Spleen (tissue), 7 donors: ENCODE measurements at regions not wholly inside any gene's neighbourhood (a gene's known extent, or its start where the extent isn't known, plus 50 kb on each side); places are given as distances from the start of the nearest gene placed in this dataset.

Experiments used
- POLR2AphosphoS5 ChIP-seq, 3 donors: sonication (generic); formaldehyde crosslinking; IDR thresholded peaks; one replicate each; pipeline ENCODE4 v1.5.1; 2017; ENCODE audit warnings: antibody characterized with exemption in 3 of 3
- TF ChIP-seq, protein P1 (sequence below), 11 experiments: fragments of 200-600 bp in 7 of 11; fragments of 450-650 bp in 4 of 11; sonication (generic) in 4 of 11; IDR thresholded peaks in 8 of 11; conservative IDR thresholded peaks in 3 of 11; 1 replicate in 7 of 11; 2 replicates in 4 of 11; pipeline versions ENCODE4 v1.4.0 to v1.8.0; 2016 to 2021; ENCODE audit warnings: antibody characterized with exemption in 11 of 11, inconsistent platforms in 4 of 11, mild to moderate bottlenecking in 1 of 11
- donor health status: DM: no; HTN: no; CAD: no; lungs with moderate emphysema.
- donor health status: DM: no; HTN: no; CAD: no.
- donor health status: DM: no; HTN: no; CAD: no.

DNA sequence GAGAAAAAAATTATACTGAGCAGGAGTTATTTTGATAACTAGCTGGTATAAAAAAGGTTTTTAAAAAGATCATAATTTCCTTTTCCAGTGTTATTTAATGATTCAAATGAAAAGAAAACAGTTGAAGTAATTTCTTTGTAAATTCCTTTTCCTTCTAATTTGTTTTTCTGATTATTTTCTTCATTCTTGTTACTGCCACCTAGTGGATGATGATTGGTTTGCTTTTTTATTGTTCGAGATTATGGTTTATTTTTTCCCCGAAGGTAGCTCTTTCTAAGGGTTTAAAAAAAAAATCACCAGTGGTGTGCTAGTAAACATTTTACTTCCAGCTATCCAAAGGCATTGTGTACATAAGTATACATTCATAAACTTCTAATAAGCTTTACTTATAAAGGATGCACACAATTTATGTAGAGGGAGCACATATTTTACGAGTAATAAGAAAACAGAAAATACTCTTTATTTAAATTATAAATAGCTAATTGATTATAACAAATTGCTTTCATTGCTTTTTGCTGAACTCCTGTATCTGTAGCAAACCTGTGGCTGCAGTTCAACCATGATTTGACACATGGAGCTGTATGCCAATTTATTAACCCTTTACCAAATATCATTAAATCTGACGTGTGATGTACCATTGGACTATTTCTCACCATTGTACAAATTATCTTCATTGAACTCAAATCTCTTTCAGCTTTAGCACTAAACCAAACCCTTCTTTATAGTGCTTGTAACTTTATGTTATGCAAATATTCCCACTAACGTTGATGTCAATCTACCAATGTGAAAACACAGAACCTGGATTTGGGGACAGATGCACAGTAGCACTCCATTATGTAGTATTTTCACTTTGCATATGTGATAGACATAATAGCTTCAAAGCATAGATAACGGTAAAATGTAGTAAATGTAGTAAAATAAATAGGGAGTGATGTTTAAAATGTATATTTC is 97.8 kb upstream of the ANK2 start:
- TF ChIP-seq, protein P1, sequence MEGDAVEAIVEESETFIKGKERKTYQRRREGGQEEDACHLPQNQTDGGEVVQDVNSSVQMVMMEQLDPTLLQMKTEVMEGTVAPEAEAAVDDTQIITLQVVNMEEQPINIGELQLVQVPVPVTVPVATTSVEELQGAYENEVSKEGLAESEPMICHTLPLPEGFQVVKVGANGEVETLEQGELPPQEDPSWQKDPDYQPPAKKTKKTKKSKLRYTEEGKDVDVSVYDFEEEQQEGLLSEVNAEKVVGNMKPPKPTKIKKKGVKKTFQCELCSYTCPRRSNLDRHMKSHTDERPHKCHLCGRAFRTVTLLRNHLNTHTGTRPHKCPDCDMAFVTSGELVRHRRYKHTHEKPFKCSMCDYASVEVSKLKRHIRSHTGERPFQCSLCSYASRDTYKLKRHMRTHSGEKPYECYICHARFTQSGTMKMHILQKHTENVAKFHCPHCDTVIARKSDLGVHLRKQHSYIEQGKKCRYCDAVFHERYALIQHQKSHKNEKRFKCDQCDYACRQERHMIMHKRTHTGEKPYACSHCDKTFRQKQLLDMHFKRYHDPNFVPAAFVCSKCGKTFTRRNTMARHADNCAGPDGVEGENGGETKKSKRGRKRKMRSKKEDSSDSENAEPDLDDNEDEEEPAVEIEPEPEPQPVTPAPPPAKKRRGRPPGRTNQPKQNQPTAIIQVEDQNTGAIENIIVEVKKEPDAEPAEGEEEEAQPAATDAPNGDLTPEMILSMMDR (IDR thresholded peaks at IDR 0.05 in 8 of 11, conservative IDR thresholded peaks at IDR 0.05 in 3 of 11), result peak in 7 of 11 experiments; percentile 16 to 53 (median 45)
- TF ChIP-seq POLR2AphosphoS5 (IDR thresholded peaks at IDR 0.05), result no peak
